IPS-11a (cell line): ENCODE measurements at regions not wholly inside any gene's neighbourhood (a gene's known extent, or its start where the extent isn't known, plus 50 kb on each side); places are given as distances from the start of the nearest gene placed in this dataset.
"Not testable (repeated sequence)": the region's sequence is repeated elsewhere in the genome, so short reads cannot be mapped to it uniquely, and the experiment has no call there.

Experiments used
- H3K4me3 ChIP-seq: one replicate; pipeline ENCODE4 v1.5.1; 2013; ENCODE audit warnings: low read depth, low read length, control low read depth

- H3K4me3 ChIP-seq, result peak overlapping the region; percentile 79
These were observed 150.5 kb upstream of the PRSS16 start for GRCh38 chr6:27096834-27097511.

GRCh38 chr6:27098956-27099355 lies 148.5 kb upstream of the PRSS16 start:
- H3K4me3 ChIP-seq, result no peak overlapping the region

GRCh38 chr6:27100921-27101320 lies 146.6 kb upstream of the PRSS16 start:
- H3K4me3 ChIP-seq, result no peak overlapping the region

- H3K4me3 ChIP-seq, result no peak overlapping the region
These were observed 145.7 kb upstream of the PRSS16 start for GRCh38 chr6:27101824-27102223.

- no peak overlapping the region for H3K4me3 ChIP-seq
These were observed 141.1 kb upstream of the PRSS16 start for GRCh38 chr6:27106382-27106781.

GRCh38 chr6:27111743-27112142 lies 135.8 kb upstream of the PRSS16 start:
- no peak overlapping the region for H3K4me3 ChIP-seq

- H3K4me3 ChIP-seq, result no peak overlapping the region
These were observed 134.5 kb upstream of the PRSS16 start for GRCh38 chr6:27112974-27113373.

GRCh38 chr6:27119329-27119728 lies 128.2 kb upstream of the PRSS16 start:
- no peak overlapping the region for H3K4me3 ChIP-seq

GRCh38 chr6:27119761-27120160 lies 127.7 kb upstream of the PRSS16 start:
- H3K4me3 ChIP-seq, result no peak overlapping the region

- H3K4me3 ChIP-seq, result no peak overlapping the region
These were observed 125.9 kb upstream of the PRSS16 start for GRCh38 chr6:27121640-27122039.

GRCh38 chr6:27124252-27124657 lies 123.2 kb upstream of the PRSS16 start:
- no peak overlapping the region for H3K4me3 ChIP-seq

- no peak overlapping the region for H3K4me3 ChIP-seq
These were observed 121.3 kb upstream of the PRSS16 start for GRCh38 chr6:27126046-27126814.

- peak overlapping the region; percentile 9 for H3K4me3 ChIP-seq
These were observed 120.5 kb upstream of the PRSS16 start for GRCh38 chr6:27126815-27127537.

GRCh38 chr6:27127874-27128273 lies 119.6 kb upstream of the PRSS16 start:
- not testable (repeated sequence) for H3K4me3 ChIP-seq

- no peak overlapping the region for H3K4me3 ChIP-seq
These were observed 119.0 kb upstream of the PRSS16 start for GRCh38 chr6:27128311-27129094.

- H3K4me3 ChIP-seq, result no peak overlapping the region
These were observed 118.2 kb upstream of the PRSS16 start for GRCh38 chr6:27129095-27129815.

- H3K4me3 ChIP-seq, result no peak overlapping the region
These were observed 117.6 kb upstream of the PRSS16 start for GRCh38 chr6:27129917-27130316.

- H3K4me3 ChIP-seq, result peak overlapping the region; percentile 71
These were observed 116.7 kb upstream of the PRSS16 start for GRCh38 chr6:27130668-27131428.

GRCh38 chr6:27132282-27132531 lies 115.3 kb upstream of the PRSS16 start:
- H3K4me3 ChIP-seq, result peak overlapping the region; percentile 71
